A673 (cell line): ENCODE measurements at regions not wholly inside any gene's neighbourhood (a gene's known extent, or its start where the extent isn't known, plus 50 kb on each side); places are given as distances from the start of the nearest gene placed in this dataset.

Experiments used
- CTCF ChIP-seq: fragments of 300-800, 200-600 bp; sonication (generic); conservative IDR thresholded peaks from 2 replicates; pipeline ENCODE4 v1.5.1; 2017; ENCODE audit warnings: low read depth, mild to moderate bottlenecking, antibody characterized with exemption, low read length, moderate library complexity, mixed read lengths
- EZH2 ChIP-seq: fragments of 200-600 bp; sonication (generic); IDR thresholded peaks from 2 replicates; pipeline ENCODE4 v1.6.1; 2017; ENCODE audit warnings: borderline replicate concordance, low read depth, mild to moderate bottlenecking, mixed read lengths, antibody characterized with exemption, low read length; ENCODE audit not compliant: poor library complexity, severe bottlenecking

- TF ChIP-seq CTCF (no peak), EZH2 (no peak)
Measured at GRCh38 chr16:79437764-79438751, 162.5 kb downstream of the MAF start.
